ENCODE measurements at regions not wholly inside any gene's neighbourhood (a gene's known extent, or its start where the extent isn't known, plus 50 kb on each side); places are given as distances from the start of the nearest gene placed in this dataset.

DNA sequence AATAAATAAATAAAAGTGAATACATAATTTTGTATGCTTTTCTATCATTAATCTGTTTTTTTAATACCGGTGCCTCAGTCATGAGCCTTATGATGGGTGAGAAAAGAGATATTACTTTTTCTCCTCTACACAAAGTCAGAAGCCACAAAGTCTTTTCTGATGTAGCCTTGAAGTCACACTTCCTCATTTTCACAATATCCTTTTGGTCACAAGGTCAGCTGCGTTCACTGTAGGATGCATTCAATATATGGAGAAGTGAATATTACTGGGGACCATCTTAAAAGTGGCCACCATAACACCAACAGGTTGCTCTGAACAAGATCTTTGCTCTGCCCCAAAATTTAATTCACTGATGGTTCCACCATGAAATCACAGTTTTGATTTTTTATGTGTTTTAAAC lies 83.3 kb upstream of the TNR start:
- no peak for DNase-seq (ENCODE audit: low read depth)

DNA sequence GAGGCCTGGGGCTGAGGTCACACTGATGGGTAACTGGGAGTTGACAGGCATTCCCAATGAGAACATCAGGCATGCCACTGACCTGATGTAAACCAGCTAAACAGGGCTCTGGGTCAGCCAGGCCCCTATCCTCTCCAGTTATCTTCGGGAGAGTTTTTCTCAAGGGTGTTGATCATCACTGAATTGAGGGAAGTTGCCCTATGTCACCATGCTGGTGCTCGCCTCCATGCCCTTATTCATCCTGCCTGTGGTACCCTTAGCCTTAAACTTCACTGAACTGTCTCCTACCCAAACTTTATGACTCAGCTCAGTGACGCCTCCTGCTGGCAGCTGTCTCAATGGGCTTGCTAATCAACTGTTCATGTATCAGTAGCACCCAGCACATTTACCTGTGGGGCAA lies 80.7 kb upstream of the TNR start:
- DNase-seq (ENCODE audit: low read depth): no peak

DNA sequence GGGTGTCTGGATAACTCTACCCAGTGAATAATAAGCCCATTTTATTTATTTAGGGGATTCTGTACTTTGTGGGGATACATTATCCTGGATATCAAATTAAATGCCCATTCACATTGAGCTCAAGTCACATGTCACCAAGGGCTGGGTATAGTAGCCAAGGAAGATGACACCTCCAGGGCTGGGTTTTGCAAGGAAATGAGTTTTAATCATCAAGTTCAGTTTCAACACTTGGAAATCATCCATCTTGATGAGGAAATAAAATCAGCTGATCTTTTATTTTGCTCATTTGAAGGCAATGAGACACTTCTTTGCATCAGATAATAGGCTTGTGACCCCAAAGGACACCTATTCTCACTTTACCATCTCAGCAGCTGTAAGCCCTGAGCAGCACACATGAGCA lies 80.0 kb upstream of the TNR start:
- no peak for DNase-seq (ENCODE audit: low read depth)

DNA sequence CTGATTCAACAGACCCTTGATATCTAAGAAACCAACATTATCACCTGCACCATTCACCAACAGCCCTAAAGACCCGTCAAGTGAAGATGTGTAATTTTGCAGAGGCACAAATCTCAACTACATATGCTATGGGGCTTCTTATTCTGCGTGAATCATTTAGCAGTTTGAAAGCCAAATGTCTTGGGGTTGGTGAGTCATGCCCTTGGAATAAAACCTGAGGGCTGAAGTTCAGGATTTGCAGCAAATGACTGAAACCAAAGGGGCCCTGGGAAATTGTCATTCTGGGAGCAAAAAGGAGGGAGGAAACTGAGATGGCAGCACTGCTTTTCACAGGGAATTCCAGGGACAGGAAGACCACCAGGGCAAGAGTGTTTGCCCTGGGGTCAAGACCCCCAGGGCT lies 79.2 kb upstream of the TNR start:
- DNase-seq (ENCODE audit: low read depth): peak; percentile 69

DNA sequence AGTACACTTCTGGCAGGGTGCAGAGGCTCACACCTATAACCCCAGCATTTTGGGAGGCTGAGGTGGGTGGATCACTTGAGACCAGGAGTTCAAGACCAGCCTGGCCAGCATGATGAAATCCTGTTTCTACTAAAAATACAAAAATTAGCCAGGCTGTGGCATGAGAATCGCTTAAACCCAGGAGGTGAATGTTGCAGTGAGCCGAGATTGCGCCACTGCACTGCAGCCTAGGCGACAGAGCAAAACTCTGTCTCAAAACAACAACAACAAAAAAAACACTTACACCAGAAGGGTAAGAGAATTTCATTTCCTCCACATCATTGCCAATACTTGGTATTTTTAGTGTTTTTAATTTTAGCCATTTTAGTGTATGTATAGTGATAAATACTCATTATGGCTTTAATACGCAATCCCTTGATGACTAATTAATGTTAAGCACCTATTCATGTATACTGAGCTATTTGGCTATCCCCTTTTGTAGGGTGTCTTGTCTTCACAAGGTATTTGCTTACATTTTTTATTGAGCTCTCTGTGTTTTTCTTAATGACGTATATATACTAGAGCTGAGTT lies 77.1 kb upstream of the TNR start:
- no peak for DNase-seq (ENCODE audit: low read depth)

DNA sequence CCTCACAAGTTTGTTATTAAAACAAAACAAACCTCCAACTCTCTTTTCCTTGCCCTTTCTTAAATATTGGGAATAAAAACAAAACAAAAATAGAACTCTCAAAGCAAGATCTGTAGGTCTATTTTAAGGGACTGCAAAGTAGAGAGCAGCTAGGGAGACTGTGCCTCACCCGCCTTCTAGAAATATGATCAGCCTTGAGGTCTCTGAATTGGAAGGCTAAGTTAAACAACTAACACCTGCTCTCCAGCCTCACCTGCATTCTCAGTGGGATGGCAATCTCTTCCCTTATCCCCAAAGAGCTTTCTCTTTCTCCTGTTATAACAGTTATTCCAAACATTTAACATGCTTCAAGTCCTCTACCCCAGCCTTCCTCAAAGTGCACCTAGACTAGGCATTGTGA lies 75.5 kb upstream of the TNR start:
- no peak for DNase-seq (ENCODE audit: low read depth)

DNA sequence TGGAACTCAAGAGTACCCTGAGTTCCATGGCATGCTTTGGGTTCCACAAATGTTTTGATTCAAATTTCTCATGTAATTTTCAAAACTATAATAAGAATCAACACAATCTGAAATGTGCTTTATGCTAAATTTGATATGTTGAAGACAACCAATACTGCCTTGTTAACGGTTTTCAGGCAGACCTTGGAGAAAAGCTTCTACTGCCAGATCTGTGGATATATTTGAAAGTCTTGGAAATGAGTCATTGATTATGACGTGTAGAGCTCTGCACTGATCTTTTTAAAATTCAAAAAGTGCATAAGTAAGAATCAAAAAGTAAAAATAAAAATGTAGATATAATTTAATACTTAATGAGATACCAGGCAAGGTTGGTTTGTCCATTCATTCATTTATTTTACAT lies 74.0 kb upstream of the TNR start:
- DNase-seq (ENCODE audit: low read depth): no peak

DNA sequence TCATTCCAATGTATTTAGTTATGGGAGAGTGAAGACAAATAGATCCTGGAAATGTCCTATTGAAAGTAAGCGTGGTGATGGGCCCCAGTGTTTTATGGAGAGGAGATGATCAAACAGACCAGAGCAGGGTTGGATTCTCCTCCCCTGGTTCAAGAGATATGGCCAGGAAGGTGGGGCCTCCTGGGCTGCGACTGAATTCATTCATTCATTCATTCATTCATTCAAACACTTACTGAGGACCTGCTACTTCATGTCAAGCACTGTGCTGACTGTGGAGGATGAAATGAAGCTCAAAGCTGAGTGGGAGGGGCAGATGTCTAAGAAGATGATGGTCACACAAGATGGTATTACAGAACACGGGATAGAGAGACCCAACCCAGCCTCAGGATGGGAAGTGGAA lies 71.5 kb upstream of the TNR start:
- DNase-seq (ENCODE audit: low read depth): no peak

DNA sequence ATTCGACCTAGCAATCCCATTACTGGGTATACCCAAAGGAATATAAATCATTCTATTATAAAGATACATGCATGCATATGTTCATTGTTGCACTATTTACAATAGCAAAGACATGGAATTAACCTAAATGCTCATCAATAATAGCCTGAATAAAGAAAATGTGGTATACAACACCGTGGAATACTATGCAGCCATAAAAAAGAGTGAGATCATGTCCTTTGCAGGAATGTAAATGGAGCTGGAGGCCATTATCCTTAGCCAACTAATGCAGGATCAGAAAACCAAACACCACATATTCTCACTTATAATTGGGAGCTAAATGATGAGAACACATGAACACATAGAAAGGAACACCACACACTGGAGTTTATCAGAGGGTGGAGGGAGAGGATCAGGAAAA lies 69.5 kb upstream of the TNR start:
- DNase-seq (ENCODE audit: low read depth): no peak

DNA sequence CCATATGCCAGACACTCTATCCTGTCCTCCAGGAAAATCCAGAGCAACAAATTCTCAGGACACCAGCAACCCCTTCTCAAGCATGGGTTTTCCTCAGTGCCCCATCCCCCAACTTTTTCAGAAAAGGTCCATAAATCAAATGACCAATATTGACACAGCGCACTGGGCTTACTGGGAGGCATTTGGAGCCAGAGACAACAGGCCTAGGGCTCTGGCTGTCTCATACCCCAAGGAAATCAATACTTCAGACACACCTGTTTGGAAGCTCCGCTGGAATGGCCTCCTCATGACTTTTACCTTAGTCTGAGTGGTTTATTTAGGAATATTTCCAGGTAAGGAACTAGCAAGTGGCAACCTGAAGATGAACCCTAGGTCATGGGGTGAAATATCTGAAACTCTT lies 66.9 kb upstream of the TNR start:
- DNase-seq (ENCODE audit: low read depth): no peak

DNA sequence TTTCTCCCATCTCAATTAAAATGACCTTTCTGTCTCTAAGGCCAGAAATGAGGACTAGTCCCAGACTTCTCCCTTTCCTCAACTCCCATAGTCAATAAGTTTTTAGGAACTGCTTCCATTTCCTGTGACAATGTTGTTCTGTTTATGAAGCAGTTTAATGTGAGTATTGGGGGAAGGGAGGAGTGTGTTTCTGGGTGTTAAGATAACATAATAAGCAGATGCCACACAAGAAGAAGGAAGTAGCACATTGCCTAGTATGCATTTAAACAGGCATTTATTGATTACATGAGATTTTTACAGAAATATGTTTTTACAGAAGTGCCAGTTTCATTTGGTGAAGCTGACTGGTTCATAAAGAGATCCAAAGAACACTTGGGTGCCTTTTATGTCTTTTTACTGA lies 65.6 kb upstream of the TNR start:
- no peak for DNase-seq (ENCODE audit: low read depth)

DNA sequence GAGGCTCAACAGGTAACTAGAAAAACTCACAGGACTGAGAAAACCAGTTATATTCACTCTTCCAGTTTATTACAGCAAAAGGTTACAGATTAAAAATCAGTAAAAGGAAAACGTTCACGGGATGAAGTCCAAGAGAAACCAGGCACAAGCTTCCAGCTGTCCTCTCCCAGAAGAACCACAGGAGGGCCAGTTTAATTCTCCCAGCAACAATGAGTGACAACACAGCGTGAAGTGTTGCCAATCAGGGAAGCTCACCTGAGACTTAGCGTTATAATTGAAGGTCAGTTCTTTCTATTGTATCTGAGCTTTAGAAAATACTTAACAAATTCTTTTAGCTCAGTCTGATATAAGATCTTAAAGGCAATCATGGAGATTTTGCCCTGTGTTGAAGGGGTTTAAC lies 65.2 kb upstream of the TNR start:
- no peak for DNase-seq (ENCODE audit: low read depth)

DNA sequence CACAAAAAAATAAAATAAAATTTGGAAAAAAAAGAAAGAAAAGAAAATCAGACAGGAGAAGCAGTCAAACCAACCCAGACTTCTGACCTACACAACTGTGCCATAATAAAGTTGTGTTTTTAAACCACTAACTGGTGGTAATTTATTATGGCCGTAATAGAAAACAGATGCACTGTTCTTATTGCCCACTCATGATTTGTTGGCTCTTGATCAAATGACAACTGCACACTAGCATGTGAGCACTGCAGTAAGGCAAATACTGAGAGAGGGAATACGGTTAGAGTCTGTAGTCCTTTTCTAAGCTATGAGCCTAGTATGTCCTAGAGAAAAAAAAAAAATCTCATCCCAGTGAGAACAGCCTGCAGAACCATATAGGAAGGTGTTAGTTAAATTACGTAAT lies 61.2 kb upstream of the TNR start:
- no peak for DNase-seq (ENCODE audit: low read depth)

DNA sequence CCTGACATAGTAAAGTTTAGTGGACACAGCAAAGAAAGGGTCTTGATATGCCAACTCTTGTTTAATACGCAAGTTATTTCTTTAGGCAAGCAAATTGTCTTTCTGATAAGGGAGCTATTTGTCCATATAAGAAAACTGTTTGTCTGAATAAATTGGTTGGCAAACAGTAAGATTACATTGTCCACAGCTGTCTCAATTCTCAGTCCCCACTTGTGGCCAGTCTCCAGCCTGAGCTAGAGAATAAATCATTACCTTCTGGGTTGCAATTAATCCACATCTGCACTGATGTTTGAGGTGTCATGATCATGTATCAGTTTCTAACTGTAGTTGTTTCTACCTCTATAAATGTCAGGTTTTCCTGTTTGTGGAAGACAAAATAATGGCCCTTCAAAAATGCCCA lies 60.0 kb upstream of the TNR start:
- no peak for DNase-seq (ENCODE audit: low read depth)

DNA sequence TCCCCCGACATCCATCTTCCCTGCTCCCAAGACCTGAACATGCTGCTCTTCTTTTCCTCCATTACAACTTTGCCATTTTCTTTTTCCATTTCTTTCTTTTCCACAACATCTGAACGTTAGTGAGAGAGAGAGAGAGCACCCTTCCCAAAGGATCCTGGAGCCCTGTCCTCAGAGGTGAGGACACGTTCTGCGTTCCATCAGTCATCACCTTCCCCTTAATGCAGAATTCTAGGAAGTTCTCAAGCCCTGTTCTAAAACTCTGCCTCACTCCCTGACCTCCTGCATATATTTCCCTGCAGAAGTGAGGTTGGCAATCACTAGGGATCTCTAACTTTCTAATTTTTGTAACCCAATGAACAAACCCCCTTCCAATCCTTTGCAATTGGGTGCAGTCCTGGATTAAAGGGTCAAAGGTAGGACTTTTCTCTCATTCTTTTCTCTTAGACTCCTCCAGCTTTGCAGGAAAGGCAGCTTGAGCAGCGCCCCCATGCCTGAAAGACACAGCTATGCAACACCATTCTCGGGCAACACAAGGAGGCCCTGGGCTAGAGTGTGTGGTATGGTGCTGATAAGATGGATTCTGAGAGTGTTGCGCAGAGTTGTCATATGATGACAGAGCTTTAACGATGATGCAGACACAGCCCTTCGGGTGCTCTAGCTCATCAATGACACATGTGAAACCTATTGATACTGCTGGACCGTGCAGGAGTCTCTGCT lies 59.2 kb upstream of the TNR start:
- no peak for DNase-seq (ENCODE audit: low read depth)

DNA sequence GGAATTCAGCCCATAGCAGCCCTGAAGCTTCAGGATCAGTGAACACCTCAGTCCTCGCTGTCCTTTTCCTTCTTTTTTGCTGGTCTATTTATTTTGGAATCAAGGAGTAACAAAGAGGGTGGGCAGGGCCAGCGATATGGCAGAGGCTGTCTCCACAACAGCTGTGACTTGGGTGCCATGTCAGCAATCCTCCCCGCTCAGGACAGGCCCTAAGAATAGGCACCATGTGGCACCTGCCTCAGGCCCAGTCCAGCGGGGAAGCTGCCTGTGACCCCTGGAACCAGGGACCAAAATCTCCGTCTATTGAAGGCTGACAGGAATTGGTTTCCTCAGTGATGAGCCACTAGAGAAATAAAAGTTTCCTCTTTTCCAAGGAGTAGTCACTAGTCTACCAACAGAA lies 58.6 kb upstream of the TNR start:
- DNase-seq (ENCODE audit: low read depth): no peak

DNA sequence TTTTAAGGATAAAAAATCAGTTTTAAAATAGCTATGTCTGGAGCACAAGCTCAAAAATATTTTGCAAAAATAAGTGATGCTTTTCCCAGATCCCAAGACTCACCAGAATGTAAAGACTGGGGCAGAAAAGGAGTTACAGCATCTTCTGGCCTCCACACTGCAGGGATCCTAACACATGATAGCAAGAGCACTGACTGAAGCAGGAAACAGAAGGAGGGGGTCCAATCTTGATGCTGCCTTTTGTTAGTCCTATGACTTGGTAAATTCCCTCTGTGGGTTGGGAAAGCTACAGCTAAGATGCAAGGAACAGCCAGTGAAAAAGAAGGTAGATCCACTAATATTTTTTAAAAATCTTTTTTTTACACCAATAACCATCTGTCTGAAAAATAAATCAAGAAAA lies 54.2 kb upstream of the TNR start:
- DNase-seq (ENCODE audit: low read depth): no peak

DNA sequence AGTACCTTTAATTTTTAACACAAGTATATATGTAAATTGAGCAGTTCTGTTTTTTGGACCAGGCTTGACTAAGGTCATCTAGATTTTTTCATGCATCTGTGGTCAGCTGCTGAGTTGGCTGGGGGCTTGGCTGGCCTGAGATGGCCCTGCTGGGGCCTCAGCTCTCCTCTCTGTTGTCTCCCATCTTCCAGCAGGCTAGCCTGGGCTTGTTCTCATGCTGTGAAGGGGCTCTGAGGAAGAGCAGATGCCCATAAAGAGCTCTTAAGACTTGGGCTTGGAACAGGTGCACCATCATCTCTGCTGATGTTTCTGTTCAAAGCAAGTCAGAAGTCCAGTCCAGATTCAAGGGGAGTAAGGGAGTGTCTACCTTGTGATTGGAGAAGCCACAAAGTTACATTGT lies 51.2 kb upstream of the TNR start:
- no peak for DNase-seq (ENCODE audit: low read depth)

DNA sequence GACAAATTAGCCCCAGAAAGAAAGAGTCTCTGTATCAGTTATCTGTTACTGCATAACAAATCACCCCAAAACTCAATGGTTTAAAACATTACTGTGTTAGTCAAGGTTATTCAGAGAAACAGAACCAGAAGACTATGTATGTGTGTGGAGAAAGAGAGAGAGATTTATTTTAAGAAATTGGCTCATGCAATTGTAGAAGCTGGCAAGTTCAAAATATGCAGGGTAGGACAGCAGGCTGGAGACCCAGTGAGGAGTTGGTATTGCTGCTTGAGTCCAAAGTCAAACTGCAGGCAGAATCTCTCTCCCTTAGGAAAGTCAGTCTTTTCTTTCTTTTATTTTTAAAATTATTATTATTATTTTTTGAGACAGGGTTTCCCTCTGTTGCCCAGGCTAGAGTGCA lies 50.2 kb upstream of the TNR start:
- DNase-seq (ENCODE audit: low read depth): no peak
